Gastroesophageal sphincter (tissue), 3 donors: ENCODE measurements at regions not wholly inside any gene's neighbourhood (a gene's known extent, or its start where the extent isn't known, plus 50 kb on each side); places are given as distances from the start of the nearest gene placed in this dataset.

ENCODE experiments used
- POLR2A ChIP-seq, 2 donors: fragments of 450-650 bp; IDR thresholded peaks; one replicate each; pipeline ENCODE4 v1.6.1; 2017; ENCODE audit warnings: antibody characterized with exemption in 2 of 2, mild to moderate bottlenecking in 2 of 2, moderate library complexity in 1 of 2
- TF ChIP-seq, protein P1 (sequence below), 4 experiments: fragments of 200-600 bp in 2 of 4; fragments of 450-650 bp in 2 of 4; sonication (generic) in 1 of 4; IDR thresholded peaks; one replicate each; pipeline ENCODE4 v1.5.1; 2017 to 2019; ENCODE audit warnings: antibody characterized with exemption in 4 of 4, mild to moderate bottlenecking in 2 of 4, moderate library complexity in 2 of 4

DNA sequence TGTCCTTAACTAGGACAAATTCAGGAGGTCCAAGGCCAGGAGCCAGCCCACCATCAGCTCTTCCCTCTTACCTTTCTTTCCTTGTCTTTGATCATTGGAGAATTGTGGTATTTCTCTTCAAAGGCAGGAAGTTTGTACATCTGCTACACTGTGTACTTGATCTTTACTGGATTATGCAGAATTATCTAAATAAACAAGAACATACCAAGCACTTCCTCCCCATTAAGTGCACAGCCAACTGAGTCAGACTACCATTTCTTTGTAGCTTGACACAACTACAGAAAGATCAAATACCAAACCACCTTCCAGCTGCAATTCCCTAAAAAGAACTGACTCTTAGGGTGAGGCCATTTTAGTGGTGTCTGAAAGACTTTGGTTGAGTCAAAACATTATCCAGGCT, 195.1 kb downstream of the HDGFL1 start:
- TF ChIP-seq, protein P1, sequence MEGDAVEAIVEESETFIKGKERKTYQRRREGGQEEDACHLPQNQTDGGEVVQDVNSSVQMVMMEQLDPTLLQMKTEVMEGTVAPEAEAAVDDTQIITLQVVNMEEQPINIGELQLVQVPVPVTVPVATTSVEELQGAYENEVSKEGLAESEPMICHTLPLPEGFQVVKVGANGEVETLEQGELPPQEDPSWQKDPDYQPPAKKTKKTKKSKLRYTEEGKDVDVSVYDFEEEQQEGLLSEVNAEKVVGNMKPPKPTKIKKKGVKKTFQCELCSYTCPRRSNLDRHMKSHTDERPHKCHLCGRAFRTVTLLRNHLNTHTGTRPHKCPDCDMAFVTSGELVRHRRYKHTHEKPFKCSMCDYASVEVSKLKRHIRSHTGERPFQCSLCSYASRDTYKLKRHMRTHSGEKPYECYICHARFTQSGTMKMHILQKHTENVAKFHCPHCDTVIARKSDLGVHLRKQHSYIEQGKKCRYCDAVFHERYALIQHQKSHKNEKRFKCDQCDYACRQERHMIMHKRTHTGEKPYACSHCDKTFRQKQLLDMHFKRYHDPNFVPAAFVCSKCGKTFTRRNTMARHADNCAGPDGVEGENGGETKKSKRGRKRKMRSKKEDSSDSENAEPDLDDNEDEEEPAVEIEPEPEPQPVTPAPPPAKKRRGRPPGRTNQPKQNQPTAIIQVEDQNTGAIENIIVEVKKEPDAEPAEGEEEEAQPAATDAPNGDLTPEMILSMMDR (IDR thresholded peaks at IDR 0.05), result no peak
- no peak for TF ChIP-seq POLR2A (IDR thresholded peaks at IDR 0.05)
